AG09319 (cell line): ENCODE measurements at regions not wholly inside any gene's neighbourhood (a gene's known extent, or its start where the extent isn't known, plus 50 kb on each side); places are given as distances from the start of the nearest gene placed in this dataset.

Experiments
- DNase-seq: peaks from one replicate; pipeline ENCODE4 v3.0.0-alpha.2; 2010; ENCODE audit warnings: low read depth; ENCODE audit errors: extremely low read depth
- TF ChIP-seq, protein P1 (sequence below): IDR thresholded peaks from 2 replicates; pipeline ENCODE4 v1.5.1; 2011; ENCODE audit warnings: low read depth, mild to moderate bottlenecking, inconsistent platforms, low read length, moderate library complexity

DNA sequence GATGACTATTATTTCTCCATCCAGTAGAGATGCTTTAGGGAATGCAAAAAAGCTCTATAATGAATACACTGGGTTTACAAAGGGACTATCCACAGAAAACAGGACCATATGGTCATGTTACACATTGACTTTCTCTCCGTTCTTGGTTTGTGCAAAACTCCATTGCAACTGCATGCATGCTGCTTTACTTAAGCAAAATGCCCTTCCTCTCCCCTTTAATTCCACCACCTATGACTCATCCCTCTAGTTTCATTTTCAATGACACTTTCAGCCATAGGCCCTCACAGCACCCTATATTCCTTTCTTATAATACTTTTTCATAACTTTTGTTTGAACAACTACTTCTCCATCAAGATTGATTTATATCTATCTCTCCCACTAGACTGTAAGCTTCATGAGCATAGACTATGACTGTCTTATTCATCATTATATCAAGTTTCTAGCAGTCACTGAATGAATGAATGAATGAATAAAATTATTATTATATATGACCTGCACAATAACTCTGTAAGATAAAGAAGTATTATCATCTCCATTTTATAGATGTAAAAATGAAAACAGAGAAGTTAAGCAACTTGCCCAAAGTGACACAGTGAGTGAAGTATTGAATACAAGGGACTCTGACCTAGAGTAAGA is 248.9 kb downstream of the PLPP3 start:
- TF ChIP-seq, protein P1, sequence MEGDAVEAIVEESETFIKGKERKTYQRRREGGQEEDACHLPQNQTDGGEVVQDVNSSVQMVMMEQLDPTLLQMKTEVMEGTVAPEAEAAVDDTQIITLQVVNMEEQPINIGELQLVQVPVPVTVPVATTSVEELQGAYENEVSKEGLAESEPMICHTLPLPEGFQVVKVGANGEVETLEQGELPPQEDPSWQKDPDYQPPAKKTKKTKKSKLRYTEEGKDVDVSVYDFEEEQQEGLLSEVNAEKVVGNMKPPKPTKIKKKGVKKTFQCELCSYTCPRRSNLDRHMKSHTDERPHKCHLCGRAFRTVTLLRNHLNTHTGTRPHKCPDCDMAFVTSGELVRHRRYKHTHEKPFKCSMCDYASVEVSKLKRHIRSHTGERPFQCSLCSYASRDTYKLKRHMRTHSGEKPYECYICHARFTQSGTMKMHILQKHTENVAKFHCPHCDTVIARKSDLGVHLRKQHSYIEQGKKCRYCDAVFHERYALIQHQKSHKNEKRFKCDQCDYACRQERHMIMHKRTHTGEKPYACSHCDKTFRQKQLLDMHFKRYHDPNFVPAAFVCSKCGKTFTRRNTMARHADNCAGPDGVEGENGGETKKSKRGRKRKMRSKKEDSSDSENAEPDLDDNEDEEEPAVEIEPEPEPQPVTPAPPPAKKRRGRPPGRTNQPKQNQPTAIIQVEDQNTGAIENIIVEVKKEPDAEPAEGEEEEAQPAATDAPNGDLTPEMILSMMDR: no peak
- no peak for DNase-seq

DNA sequence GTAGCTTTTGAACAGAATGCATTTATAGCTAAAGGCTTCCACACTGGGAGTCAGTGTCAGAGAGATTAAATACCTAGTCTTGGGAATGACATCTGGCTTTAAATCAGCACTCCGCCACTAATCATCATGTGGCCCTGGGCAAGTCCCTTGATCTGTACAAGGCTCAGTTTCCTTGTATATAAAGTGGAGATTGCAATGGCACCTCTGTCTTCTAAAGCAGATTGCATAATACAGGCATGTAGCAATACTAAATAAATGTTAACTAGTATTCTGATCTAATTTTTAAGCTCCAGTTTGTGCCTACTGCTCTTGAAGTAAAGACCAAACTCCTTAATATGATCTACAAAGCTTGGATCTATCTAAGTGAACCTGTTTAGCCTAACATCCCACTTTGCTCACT is 249.4 kb downstream of the PLPP3 start:
- no peak for DNase-seq

DNA sequence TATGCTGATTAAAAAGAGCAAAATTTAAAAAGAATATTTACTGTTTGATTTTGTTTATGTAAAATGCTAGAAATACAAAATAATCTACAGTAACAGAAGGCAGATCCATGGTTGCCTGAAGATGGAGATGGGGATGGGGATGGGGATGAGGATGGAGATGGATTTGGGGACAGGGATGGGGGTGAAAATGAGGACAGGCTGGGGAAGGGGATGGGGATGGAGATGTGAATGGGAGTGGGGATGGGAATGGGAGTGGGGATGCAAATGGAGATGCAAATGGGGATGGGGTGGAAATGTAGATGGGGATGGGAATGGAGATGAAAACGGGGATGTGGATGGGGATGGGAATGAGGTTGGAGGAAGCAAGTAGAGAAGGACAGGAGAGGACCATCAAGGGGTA is 252.2 kb downstream of the PLPP3 start:
- DNase-seq: no peak
- TF ChIP-seq, protein P1: no peak

More for the DNA sequence above, 249.4 kb downstream of the PLPP3 start:
- TF ChIP-seq, protein P1: no peak

DNA sequence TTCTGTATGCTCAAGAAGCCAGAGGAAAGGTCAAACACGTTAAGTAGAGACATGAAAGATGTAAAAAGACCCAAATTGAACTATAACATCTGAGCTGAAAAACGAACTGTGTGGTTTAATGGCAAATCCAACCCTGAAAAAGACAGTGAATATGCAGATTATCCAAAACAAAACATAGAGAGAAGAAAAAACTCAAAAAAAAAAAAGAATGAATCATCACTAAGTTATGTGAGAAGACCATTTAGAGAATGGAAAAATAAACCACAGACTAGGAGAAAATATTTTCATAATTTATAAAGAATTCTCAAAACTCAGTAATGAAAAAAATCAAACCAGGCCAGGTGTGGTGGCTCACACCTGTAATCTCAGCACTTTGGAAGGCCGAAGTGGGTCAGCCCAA is 253.3 kb downstream of the PLPP3 start:
- no peak for DNase-seq
- TF ChIP-seq, protein P1: no peak

DNA sequence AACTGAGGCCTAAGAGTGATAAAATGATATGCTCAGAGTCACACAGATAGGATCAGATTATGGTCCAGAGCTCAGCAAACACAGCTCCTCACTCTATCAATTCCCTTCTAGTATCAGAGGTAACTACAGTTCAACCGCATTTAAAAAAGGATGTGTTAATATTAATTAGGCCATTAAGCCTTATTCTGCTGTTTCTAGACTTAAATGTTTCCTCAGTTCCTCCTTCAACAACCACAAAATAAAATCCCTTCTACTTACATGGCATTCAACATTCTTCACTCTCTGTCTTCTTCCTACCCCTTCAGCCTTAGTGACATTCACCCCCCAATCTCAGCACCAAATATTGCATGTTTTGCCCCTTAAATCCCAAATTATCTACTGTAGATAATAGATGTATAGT is 254.9 kb downstream of the PLPP3 start:
- DNase-seq: no peak
- TF ChIP-seq, protein P1: no peak

DNA sequence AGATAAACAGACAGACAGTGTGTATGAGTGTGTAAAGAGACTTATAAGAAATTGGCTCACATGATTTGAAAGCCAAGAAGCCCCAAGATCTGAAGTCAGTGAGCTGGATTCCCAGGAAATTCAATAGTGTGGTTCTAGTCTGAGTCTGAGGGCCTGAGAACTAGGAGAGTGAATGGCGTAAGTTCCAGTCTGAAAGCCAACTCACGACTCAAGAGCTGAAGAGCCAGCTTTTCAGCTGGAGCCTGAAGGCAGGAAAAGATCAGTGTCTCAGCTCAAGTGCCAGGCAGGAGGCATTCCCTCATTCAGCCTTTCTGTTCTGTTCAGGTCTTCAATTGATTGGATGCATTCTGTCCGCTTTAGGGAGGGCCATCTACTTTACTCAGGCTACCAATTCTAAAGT is 257.2 kb downstream of the PLPP3 start:
- TF ChIP-seq, protein P1: no peak
- no peak for DNase-seq

DNA sequence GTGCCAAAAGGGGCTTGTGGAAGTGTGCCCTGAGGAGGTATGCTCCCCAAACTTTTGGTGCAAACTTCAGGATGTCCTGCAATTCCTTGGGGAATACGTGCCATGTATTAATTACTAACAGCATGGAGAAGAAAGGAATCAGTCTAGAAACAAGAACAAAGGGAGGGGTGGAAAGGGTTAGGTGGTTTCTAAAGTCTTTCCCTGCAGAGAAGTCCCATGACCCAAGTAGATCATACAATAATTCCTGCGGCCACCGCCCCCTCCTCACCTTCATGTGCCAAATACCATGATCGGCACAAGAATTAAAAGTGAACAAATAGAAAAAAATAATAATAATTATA is 258.2 kb downstream of the PLPP3 start:
- no peak for DNase-seq
- TF ChIP-seq, protein P1: no peak
